Neutrophil (primary cell): ENCODE measurements at regions not wholly inside any gene's neighbourhood (a gene's known extent, or its start where the extent isn't known, plus 50 kb on each side); places are given as distances from the start of the nearest gene placed in this dataset.

Experiments
- H3K27ac ChIP-seq: fragments of 200-600 bp; sonication (generic); 2 replicates; pipeline ENCODE4 v1.5.1; 2016; ENCODE audit warnings: mild to moderate bottlenecking, moderate library complexity
- H3K27me3 ChIP-seq: fragments of 200-600 bp; sonication (generic); 2 replicates; pipeline ENCODE4 v1.6.0; 2016; ENCODE audit warnings: mild to moderate bottlenecking
- H3K36me3 ChIP-seq: fragments of 200-600 bp; sonication (generic); 2 replicates; pipeline ENCODE4 v1.5.1; 2017
- H3K4me1 ChIP-seq, 2 experiments: fragments of 200-600 bp in 1 of 2; sonication (generic) in 1 of 2; 1 replicate in 1 of 2; 2 replicates in 1 of 2; pipeline versions ENCODE4 v1.5.1 to v1.6.1; 2013 to 2016; ENCODE audit warnings: low read depth in 1 of 2, low read length in 1 of 2, mild to moderate bottlenecking in 1 of 2, moderate library complexity in 1 of 2; ENCODE audit not compliant: control insufficient read depth in 1 of 2, insufficient read depth in 1 of 2
- H3K4me3 ChIP-seq, 2 experiments: fragments of 200-600 bp in 1 of 2; sonication (generic) in 1 of 2; 1 replicate in 1 of 2; 2 replicates in 1 of 2; pipeline ENCODE4 v1.5.1; 2013 to 2016; ENCODE audit warnings: low read depth in 1 of 2, low read length in 1 of 2, mild to moderate bottlenecking in 1 of 2, moderate library complexity in 1 of 2
- H3K9me3 ChIP-seq: fragments of 200-600 bp; sonication (generic); 2 replicates; pipeline ENCODE4 v1.5.1; 2016
- TF ChIP-seq, protein P1 (sequence below): fragments of 200-600 bp; sonication (generic); IDR thresholded peaks from 2 replicates; pipeline ENCODE4 v1.5.1; 2016; ENCODE audit warnings: antibody characterized with exemption

DNA sequence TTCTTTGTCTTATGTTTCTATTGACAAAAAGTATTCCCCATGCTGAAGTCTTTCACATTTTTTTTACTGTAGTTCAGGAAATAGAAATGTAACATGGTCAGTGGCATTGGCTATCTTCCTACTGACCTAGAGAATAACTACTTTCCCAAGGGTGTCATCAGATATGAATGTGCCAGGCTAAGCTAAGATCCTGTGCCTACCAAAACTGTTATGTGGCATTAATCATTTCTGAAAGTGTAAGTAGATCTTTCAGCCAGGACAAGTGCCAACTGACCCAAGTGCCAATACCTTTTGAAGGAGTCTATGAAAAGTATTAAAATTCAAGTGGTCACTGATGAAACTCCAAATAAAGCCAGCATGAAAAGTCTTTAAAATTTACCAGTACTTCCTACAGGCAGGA is 165.3 kb downstream of the TNFSF18 start:
- no peaks in the 10 kb centered on the region for H3K4me1 ChIP-seq
- no peaks in the 10 kb centered on the region for H3K27me3 ChIP-seq
- H3K36me3 ChIP-seq, result no peaks in the 10 kb centered on the region
- no peak overlapping the region for H3K27ac ChIP-seq
- TF ChIP-seq, protein P1, sequence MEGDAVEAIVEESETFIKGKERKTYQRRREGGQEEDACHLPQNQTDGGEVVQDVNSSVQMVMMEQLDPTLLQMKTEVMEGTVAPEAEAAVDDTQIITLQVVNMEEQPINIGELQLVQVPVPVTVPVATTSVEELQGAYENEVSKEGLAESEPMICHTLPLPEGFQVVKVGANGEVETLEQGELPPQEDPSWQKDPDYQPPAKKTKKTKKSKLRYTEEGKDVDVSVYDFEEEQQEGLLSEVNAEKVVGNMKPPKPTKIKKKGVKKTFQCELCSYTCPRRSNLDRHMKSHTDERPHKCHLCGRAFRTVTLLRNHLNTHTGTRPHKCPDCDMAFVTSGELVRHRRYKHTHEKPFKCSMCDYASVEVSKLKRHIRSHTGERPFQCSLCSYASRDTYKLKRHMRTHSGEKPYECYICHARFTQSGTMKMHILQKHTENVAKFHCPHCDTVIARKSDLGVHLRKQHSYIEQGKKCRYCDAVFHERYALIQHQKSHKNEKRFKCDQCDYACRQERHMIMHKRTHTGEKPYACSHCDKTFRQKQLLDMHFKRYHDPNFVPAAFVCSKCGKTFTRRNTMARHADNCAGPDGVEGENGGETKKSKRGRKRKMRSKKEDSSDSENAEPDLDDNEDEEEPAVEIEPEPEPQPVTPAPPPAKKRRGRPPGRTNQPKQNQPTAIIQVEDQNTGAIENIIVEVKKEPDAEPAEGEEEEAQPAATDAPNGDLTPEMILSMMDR, result no peak
- H3K4me3 ChIP-seq, result no peak overlapping the region
- H3K9me3 ChIP-seq, result no peaks in the 10 kb centered on the region

DNA sequence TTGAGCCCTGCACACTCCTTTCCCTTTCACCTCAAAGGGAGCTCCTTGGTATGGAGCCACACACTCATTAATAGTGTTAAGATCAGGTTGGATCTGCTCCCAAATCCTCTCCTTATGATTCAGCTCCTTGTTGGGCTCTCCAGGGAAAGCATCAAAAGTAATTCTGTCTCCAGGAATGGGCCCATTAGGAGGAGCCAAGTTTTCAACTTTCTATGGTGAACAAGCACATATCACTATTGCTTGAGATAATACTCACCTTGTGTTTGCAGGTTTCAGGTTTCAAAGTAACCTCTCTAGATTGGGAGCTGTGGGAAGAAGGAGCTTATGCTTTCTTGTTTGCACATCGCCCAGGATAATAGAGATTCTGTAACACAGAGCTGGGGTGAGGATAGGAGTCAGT is 164.8 kb downstream of the TNFSF18 start:
- TF ChIP-seq, protein P1, result no peak
- Histone ChIP-seq H3K27me3 (no peaks in the 10 kb centered on the region), H3K36me3 (no peaks in the 10 kb centered on the region), H3K4me1 (no peaks in the 10 kb centered on the region), H3K9me3 (no peaks in the 10 kb centered on the region), H3K4me3 (no peak overlapping the region), H3K27ac (no peak overlapping the region)

DNA sequence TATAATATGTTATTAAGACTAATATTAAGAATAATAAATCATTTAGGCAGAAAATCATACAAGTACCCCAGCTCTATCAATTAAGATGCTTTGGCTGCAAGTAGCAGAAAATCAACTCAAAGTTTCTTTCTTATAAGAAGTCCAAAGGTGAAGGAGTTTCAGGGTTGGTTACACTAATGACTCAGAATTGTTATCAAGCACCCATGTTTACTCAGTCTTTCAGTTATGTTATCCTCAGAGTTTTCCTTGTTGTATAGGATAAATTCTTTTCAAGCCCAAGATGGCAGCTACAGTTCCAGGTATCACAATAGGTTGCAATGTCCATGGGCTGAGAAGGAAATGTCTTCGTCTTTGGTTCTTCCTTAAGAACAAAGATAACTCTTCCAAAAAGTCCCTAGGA is 163.6 kb downstream of the TNFSF18 start:
- TF ChIP-seq, protein P1, result no peak
- Histone ChIP-seq H3K9me3 (no peaks in the 10 kb centered on the region), H3K4me3 (no peak overlapping the region), H3K36me3 (no peaks in the 10 kb centered on the region), H3K27ac (no peak overlapping the region), H3K27me3 (no peaks in the 10 kb centered on the region), H3K4me1 (no peaks in the 10 kb centered on the region)

DNA sequence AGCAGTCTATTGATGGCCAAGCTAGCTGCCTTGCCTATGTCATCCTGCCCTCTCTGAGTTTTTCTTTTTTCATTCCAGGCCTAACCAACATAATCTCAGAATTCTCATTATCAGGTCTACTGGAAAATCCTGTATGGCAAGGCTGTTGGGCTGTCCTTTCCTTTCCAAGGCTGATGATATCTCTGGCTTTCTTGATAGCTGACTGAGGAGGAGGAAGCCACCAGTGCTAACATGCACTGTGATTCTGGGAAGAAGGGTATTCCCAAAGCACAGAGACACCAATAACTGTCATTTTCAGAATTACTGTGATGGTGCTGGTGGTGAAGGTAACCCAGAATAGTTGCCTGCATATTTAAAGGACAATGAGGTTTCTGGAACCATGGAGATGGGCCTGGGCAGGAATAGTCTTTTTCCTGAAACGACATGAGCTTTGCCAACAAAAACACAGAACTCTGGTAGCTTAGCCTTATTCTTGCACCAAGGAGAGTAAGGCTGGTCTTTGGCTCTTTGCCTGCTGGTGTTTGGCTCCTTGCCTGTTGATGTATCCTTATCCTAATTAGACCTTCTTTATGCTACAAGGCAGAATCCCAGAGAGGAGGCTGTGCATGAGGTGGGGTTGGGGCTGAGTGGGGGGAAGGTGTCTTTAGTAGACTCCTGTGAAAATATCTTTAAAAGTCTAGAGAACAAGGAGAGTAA is 157.4 kb downstream of the TNFSF18 start:
- H3K36me3 ChIP-seq, result no peaks in the 10 kb centered on the region
- H3K9me3 ChIP-seq, result no peaks in the 10 kb centered on the region
- no peaks in the 10 kb centered on the region for H3K4me1 ChIP-seq
- H3K27me3 ChIP-seq, result no peaks in the 10 kb centered on the region
- no peak overlapping the region for H3K4me3 ChIP-seq
- H3K27ac ChIP-seq, result no peak overlapping the region
- TF ChIP-seq, protein P1, result no peak

DNA sequence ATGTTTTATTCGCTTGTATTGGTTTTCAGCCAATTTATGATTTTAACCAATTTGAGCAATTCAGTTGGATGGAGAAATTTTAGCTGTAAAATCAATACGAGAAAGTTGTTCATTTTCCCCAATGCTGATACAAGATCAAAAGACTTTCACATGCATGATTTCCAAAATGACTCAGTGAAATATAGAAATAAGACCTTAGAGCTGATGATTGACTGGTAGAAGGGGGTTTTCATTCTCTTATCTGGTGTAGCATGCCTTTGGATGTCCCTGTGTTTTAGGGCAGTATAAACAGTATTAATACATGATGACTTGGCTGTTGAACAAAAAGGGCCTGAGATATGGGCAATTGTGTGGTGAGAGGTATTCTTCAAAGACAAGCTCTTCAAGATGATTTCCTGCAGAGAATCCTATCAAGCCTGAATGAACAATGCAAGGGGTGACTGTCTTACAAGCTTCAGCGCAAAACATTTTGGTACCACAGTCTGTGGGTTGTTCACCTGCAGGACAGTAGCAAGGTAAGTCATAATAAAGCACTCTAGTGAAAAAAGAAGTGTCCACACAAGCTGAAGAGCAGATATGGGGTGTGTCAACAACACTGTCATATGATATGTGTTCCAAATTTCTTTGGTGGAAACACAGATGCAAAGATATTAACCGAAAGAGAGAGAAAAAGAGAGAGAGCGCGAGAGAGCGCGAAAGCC is 156.2 kb downstream of the TNFSF18 start:
- Histone ChIP-seq H3K4me3 (no peak overlapping the region), H3K36me3 (no peaks in the 10 kb centered on the region), H3K9me3 (no peaks in the 10 kb centered on the region), H3K27me3 (no peaks in the 10 kb centered on the region), H3K27ac (no peak overlapping the region), H3K4me1 (no peaks in the 10 kb centered on the region)
- TF ChIP-seq, protein P1, result no peak
